H9 (cell line): ENCODE measurements at regions not wholly inside any gene's neighbourhood (a gene's known extent, or its start where the extent isn't known, plus 50 kb on each side); places are given as distances from the start of the nearest gene placed in this dataset.

Experiments used
- DNase-seq: peaks from one replicate; pipeline ENCODE4 v3.0.0-alpha.2; 2017
- H2AFZ ChIP-seq: one replicate; pipeline ENCODE4 v1.6.1; 2013; ENCODE audit warnings: mild to moderate bottlenecking, low read length, control low read depth, moderate library complexity
- H2AK5ac ChIP-seq: 2 replicates; pipeline ENCODE4 v1.6.1; 2013; ENCODE audit warnings: low read length, control low read depth, mixed read lengths; ENCODE audit not compliant: insufficient read length
- H2BK120ac ChIP-seq: one replicate; pipeline ENCODE4 v1.6.1; 2013; ENCODE audit warnings: low read depth, mild to moderate bottlenecking, low read length, control low read depth, inconsistent platforms; ENCODE audit not compliant: poor library complexity, severe bottlenecking
- H2BK12ac ChIP-seq: 2 replicates; pipeline ENCODE4 v1.6.1; 2013; ENCODE audit warnings: low read length, control low read depth, mixed read lengths, low read depth; ENCODE audit not compliant: insufficient read length
- H2BK15ac ChIP-seq: 2 replicates; pipeline ENCODE4 v1.6.1; 2013; ENCODE audit warnings: low read depth, low read length, control low read depth
- H2BK20ac ChIP-seq: one replicate; pipeline ENCODE4 v1.6.1; 2013; ENCODE audit warnings: low read depth, mild to moderate bottlenecking, low read length, control low read depth, inconsistent platforms; ENCODE audit not compliant: poor library complexity, severe bottlenecking
- H2BK5ac ChIP-seq: 2 replicates; pipeline ENCODE4 v1.6.1; 2013; ENCODE audit warnings: low read length, control low read depth, mixed read lengths; ENCODE audit not compliant: insufficient read length
- H3K14ac ChIP-seq: 2 replicates; pipeline ENCODE4 v1.6.1; 2013; ENCODE audit warnings: low read length, control low read depth; ENCODE audit not compliant: insufficient read depth
- H3K18ac ChIP-seq: 2 replicates; pipeline ENCODE4 v1.6.1; 2013; ENCODE audit warnings: low read depth, mild to moderate bottlenecking, mixed read lengths, low read length, control low read depth; ENCODE audit not compliant: insufficient read length
- H3K23ac ChIP-seq: 2 replicates; pipeline ENCODE4 v1.6.1; 2013; ENCODE audit warnings: low read length, control low read depth, mixed read lengths, low read depth; ENCODE audit not compliant: insufficient read length
- H3K23me2 ChIP-seq: 2 replicates; pipeline ENCODE4 v1.6.1; 2013; ENCODE audit warnings: low read depth, mild to moderate bottlenecking, mixed read lengths, low read length, control low read depth; ENCODE audit not compliant: insufficient read length, poor library complexity, severe bottlenecking
- H3K27ac ChIP-seq: 2 replicates; pipeline ENCODE4 v1.5.1; 2013; ENCODE audit warnings: low read length, control low read depth, mixed read lengths, low read depth; ENCODE audit not compliant: insufficient read length
- H3K27me3 ChIP-seq: 2 replicates; pipeline ENCODE4 v1.6.1; 2013; ENCODE audit warnings: low read length, control low read depth, inconsistent platforms; ENCODE audit not compliant: insufficient read depth
- H3K4ac ChIP-seq: 2 replicates; pipeline ENCODE4 v1.6.1; 2013; ENCODE audit warnings: low read depth, mild to moderate bottlenecking, control low read depth, inconsistent platforms, low read length, moderate library complexity
- H3K4me1 ChIP-seq: 2 replicates; pipeline ENCODE4 v1.6.1; 2013; ENCODE audit warnings: low read length, control low read depth, inconsistent platforms; ENCODE audit not compliant: insufficient read depth
- H3K4me2 ChIP-seq: 2 replicates; pipeline ENCODE4 v1.6.1; 2013; ENCODE audit warnings: low read length, control low read depth, mixed read lengths; ENCODE audit not compliant: insufficient read length, insufficient read depth
- H3K56ac ChIP-seq: 2 replicates; pipeline ENCODE4 v1.6.1; 2013; ENCODE audit warnings: low read depth, mild to moderate bottlenecking, mixed read lengths, low read length, control low read depth; ENCODE audit not compliant: insufficient read length
- H3K79me1 ChIP-seq: 2 replicates; pipeline ENCODE4 v1.6.1; 2013; ENCODE audit warnings: low read depth, mild to moderate bottlenecking, moderate library complexity, low read length, control low read depth, inconsistent platforms; ENCODE audit not compliant: insufficient read depth, poor library complexity, severe bottlenecking
- H3K79me2 ChIP-seq: 2 replicates; pipeline ENCODE4 v1.6.1; 2013; ENCODE audit warnings: low read length, control low read depth, inconsistent platforms; ENCODE audit not compliant: insufficient read depth
- H3K9ac ChIP-seq: 2 replicates; pipeline ENCODE4 v1.6.1; 2013; ENCODE audit warnings: low read length, control low read depth, mixed read lengths; ENCODE audit not compliant: insufficient read length; ENCODE audit errors: extremely low read depth
- H3K9me3 ChIP-seq: one replicate; pipeline ENCODE4 v1.6.1; 2013; ENCODE audit warnings: low read depth, low read length, inconsistent platforms; ENCODE audit not compliant: control insufficient read depth
- H3T11ph ChIP-seq: one replicate; pipeline ENCODE4 v1.6.1; 2013; ENCODE audit warnings: mild to moderate bottlenecking, low read length, control low read depth, inconsistent platforms
- H4K20me1 ChIP-seq: one replicate; pipeline ENCODE4 v1.6.1; 2013; ENCODE audit not compliant: control insufficient read depth, insufficient read length, insufficient read depth
- H4K5ac ChIP-seq: 2 replicates; pipeline ENCODE4 v1.6.1; 2013; ENCODE audit warnings: low read depth, mild to moderate bottlenecking, mixed read lengths, low read length, control low read depth; ENCODE audit not compliant: insufficient read length
- H4K8ac ChIP-seq: replicated peaks from 2 replicates; pipeline ENCODE4 v1.6.1; 2013; ENCODE audit warnings: low read length, control low read depth, mixed read lengths, low read depth; ENCODE audit not compliant: insufficient read length
- H4K91ac ChIP-seq: 2 replicates; pipeline ENCODE4 v1.6.1; 2013; ENCODE audit warnings: low read depth, mild to moderate bottlenecking, moderate library complexity, mixed read lengths, low read length, control low read depth; ENCODE audit not compliant: insufficient read length
- H3K27ac Mint-ChIP-seq, 3 experiments: 2 replicates in 2 of 3; 3 replicates in 1 of 3; pipeline ENCODE4 v1.8.0; 2020 to 2021; ENCODE audit warnings: mixed read lengths in 3 of 3, mild to moderate bottlenecking in 1 of 3, moderate library complexity in 1 of 3
- H3K27me3 Mint-ChIP-seq: 2 replicates; pipeline ENCODE4 v1.8.0; 2021; ENCODE audit warnings: low read depth, mild to moderate bottlenecking, moderate library complexity, mixed read lengths
- H3K36me3 Mint-ChIP-seq, 3 experiments: 2 replicates in 2 of 3; 3 replicates in 1 of 3; pipeline ENCODE4 v1.8.0; 2020 to 2021; ENCODE audit warnings: low read depth in 3 of 3, mixed read lengths in 3 of 3; ENCODE audit not compliant: insufficient read depth in 1 of 3
- H3K4me1 Mint-ChIP-seq, 2 experiments: 2 replicates each; pipeline ENCODE4 v1.8.0; 2020; ENCODE audit warnings: mixed read lengths in 2 of 2
- H3K4me3 Mint-ChIP-seq, 2 experiments: 2 replicates in 1 of 2; 3 replicates in 1 of 2; pipeline ENCODE4 v1.8.0; 2020 to 2021; ENCODE audit warnings: mild to moderate bottlenecking in 2 of 2, mixed read lengths in 2 of 2, moderate library complexity in 1 of 2
- H3K9me3 Mint-ChIP-seq, 2 experiments: 2 replicates in 1 of 2; 3 replicates in 1 of 2; pipeline ENCODE4 v1.8.0; 2020; ENCODE audit warnings: mild to moderate bottlenecking in 2 of 2, mixed read lengths in 2 of 2, moderate library complexity in 1 of 2
- CTCF ChIP-seq: fragments of 200-600 bp; sonication (generic); conservative IDR thresholded peaks from 3 replicates; pipeline ENCODE4 v1.8.0; 2021; ENCODE audit warnings: antibody characterized with exemption, mild to moderate bottlenecking
- WGBS: extraction: QIAGEN DNeasy Blood & Tissue Kit; methylation state at CpG from one replicate; pipeline ENCODE4 v1.1.7; 2013; ENCODE audit warnings: missing lambda C conversion rate, low lambda C conversion rate, mixed read lengths; ENCODE audit not compliant: insufficient read length; ENCODE audit errors: extremely low coverage; 5-methylcytosine and 5-hydroxymethylcytosine counted together

GRCh38 chr22:47373648-47374272 is 611.3 kb downstream of the TBC1D22A start:
- Histone ChIP-seq H3K4ac (no peak overlapping the region), H4K20me1 (peaks cover 2% of the 10 kb centered on the region), H3K23me2 (no peaks in the 10 kb centered on the region), H2BK20ac (no peak overlapping the region), H3K4me2 (no peak overlapping the region), H2BK12ac (no peak overlapping the region), H3T11ph (no peak overlapping the region), H2AFZ (no peak overlapping the region), H3K56ac (no peak overlapping the region), H4K8ac (no peak overlapping the region), H2BK15ac (no peak overlapping the region), H2BK120ac (no peak overlapping the region), H4K91ac (no peak overlapping the region), H3K27me3 (no peaks in the 10 kb centered on the region), H3K9ac (no peak overlapping the region), H3K18ac (no peak overlapping the region), H3K79me2 (no peaks in the 10 kb centered on the region), H3K14ac (no peak overlapping the region), H3K27ac (no peak overlapping the region), H3K79me1 (no peaks in the 10 kb centered on the region), H3K23ac (no peak overlapping the region), H2BK5ac (no peak overlapping the region), H3K9me3 (peaks cover 93% of the 10 kb centered on the region), H4K5ac (no peak overlapping the region), H3K4me1 (no peaks in the 10 kb centered on the region), H2AK5ac (no peak overlapping the region)
- Mint-ChIP-seq H3K4me1 (no peaks in the 10 kb centered on the region), H3K36me3 (peaks cover 21 to 44% (median 26%) of the 10 kb centered on the region in 3 experiments), H3K27me3 (peaks cover 5% of the 10 kb centered on the region), H3K4me3 (no peak overlapping the region), H3K9me3 (peaks cover 92 to 99% of the 10 kb centered on the region in 2 experiments), H3K27ac (no peak overlapping the region)
- no peak for DNase-seq
- WGBS, result no CpG with 5 or more reads among the region's 13 CpGs
- TF ChIP-seq CTCF, result no peak
